ENCODE measurements at regions not wholly inside any gene's neighbourhood (a gene's known extent, or its start where the extent isn't known, plus 50 kb on each side); places are given as distances from the start of the nearest gene placed in this dataset.
"Not testable (repeated sequence)": the region's sequence is repeated elsewhere in the genome, so short reads cannot be mapped to it uniquely, and the experiment has no call there.

- intact Hi-C loops (cut with DNase I): no loop called here
- DNase-seq (no peak), ATAC-seq (ENCODE audit: poor library complexity) (peak; percentile 77)
Measured at GRCh38 chr4:62709618-62710252, 1509.6 kb downstream of the ADGRL3 start.

- intact Hi-C loops (cut with DNase I): no loop called here
- ATAC-seq (ENCODE audit: poor library complexity): no peak
Measured at GRCh38 chr4:62706423-62706822, 1506.3 kb downstream of the ADGRL3 start.

GRCh38 chr4:62683799-62684566 is 1483.9 kb downstream of the ADGRL3 start:
- ATAC-seq (ENCODE audit: poor library complexity) (no peak), DNase-seq (no peak)
- intact Hi-C loops (cut with DNase I): no loop called here

More at GRCh38 chr4:62706423-62706822, 1506.3 kb downstream of the ADGRL3 start:
- no peak for DNase-seq

- ATAC-seq (ENCODE audit: poor library complexity): no peak
- DNase-seq: no peak
Measured at GRCh38 chr4:62676962-62677361, 1476.8 kb downstream of the ADGRL3 start.

GRCh38 chr4:62670514-62670913 is 1470.4 kb downstream of the ADGRL3 start:
- DNase-seq (no peak), ATAC-seq (ENCODE audit: poor library complexity) (peak; percentile 95)
- intact Hi-C loops (cut with DNase I): no loop called here

More at GRCh38 chr4:62676962-62677361, 1476.8 kb downstream of the ADGRL3 start:
- intact Hi-C loops (cut with DNase I): no loop called here

- ATAC-seq (ENCODE audit: poor library complexity): no peak
- no peak for DNase-seq
- intact Hi-C loops (cut with DNase I): no loop called here
Measured at GRCh38 chr4:62661821-62662220, 1461.7 kb downstream of the ADGRL3 start.

GRCh38 chr4:62656006-62656405 is 1455.9 kb downstream of the ADGRL3 start:
- no peak for ATAC-seq (ENCODE audit: poor library complexity)
- intact Hi-C loops (cut with DNase I): no loop called here
- no peak for DNase-seq

- DNase-seq (no peak), ATAC-seq (ENCODE audit: poor library complexity) (peak; percentile 66)
Measured at GRCh38 chr4:62644372-62644771, 1444.2 kb downstream of the ADGRL3 start.

GRCh38 chr4:62640296-62640695 is 1440.2 kb downstream of the ADGRL3 start:
- intact Hi-C loops (cut with DNase I): no loop called here
- ATAC-seq (ENCODE audit: poor library complexity) (no peak), DNase-seq (no peak)

More at GRCh38 chr4:62644372-62644771, 1444.2 kb downstream of the ADGRL3 start:
- intact Hi-C loops (cut with DNase I): no loop called here

GRCh38 chr4:62627671-62628070 is 1427.5 kb downstream of the ADGRL3 start:
- DNase-seq (no peak), ATAC-seq (ENCODE audit: poor library complexity) (no peak)
- intact Hi-C loops (cut with DNase I): no loop called here

GRCh38 chr4:62627141-62627540 is 1427.0 kb downstream of the ADGRL3 start:
- intact Hi-C loops (cut with DNase I): no loop called here
- ATAC-seq (ENCODE audit: poor library complexity): no peak

GRCh38 chr4:62622089-62622488 is 1422.0 kb downstream of the ADGRL3 start:
- intact Hi-C loops (cut with DNase I): no loop called here
- ATAC-seq (ENCODE audit: poor library complexity) (no peak), DNase-seq (no peak)

More at GRCh38 chr4:62627141-62627540, 1427.0 kb downstream of the ADGRL3 start:
- no peak for DNase-seq

GRCh38 chr4:62619971-62620370 is 1419.8 kb downstream of the ADGRL3 start:
- no peak for ATAC-seq (ENCODE audit: poor library complexity)
- no peak for DNase-seq
- intact Hi-C loops (cut with DNase I): no loop called here

GRCh38 chr4:62618042-62618441 is 1417.9 kb downstream of the ADGRL3 start:
- intact Hi-C loops (cut with DNase I): no loop called here
- ATAC-seq (ENCODE audit: poor library complexity): no peak
- DNase-seq: no peak

- no peak for DNase-seq
- intact Hi-C loops (cut with DNase I): no loop called here
- no peak for ATAC-seq (ENCODE audit: poor library complexity)
Measured at GRCh38 chr4:62601737-62602136, 1401.6 kb downstream of the ADGRL3 start.

GRCh38 chr4:62595265-62595664 is 1395.1 kb downstream of the ADGRL3 start:
- intact Hi-C loops (cut with DNase I); ATAC-seq (ENCODE audit: poor library complexity): not testable (repeated sequence)
- DNase-seq: peak; percentile 45

- ATAC-seq (ENCODE audit: poor library complexity) (no peak), DNase-seq (no peak)
- intact Hi-C loops (cut with DNase I): no loop called here
Measured at GRCh38 chr4:62591756-62592155, 1391.6 kb downstream of the ADGRL3 start.

GRCh38 chr4:62588671-62589070 is 1388.5 kb downstream of the ADGRL3 start:
- ATAC-seq (ENCODE audit: poor library complexity) (no peak), DNase-seq (no peak)
- intact Hi-C loops (cut with DNase I): no loop called here

GRCh38 chr4:62571494-62571893 is 1371.4 kb downstream of the ADGRL3 start:
- no peak for ATAC-seq (ENCODE audit: poor library complexity)

GRCh38 chr4:62560858-62561257 is 1360.7 kb downstream of the ADGRL3 start:
- ATAC-seq (ENCODE audit: poor library complexity) (no peak), DNase-seq (no peak)
- intact Hi-C loops (cut with DNase I): no loop called here

More at GRCh38 chr4:62571494-62571893, 1371.4 kb downstream of the ADGRL3 start:
- intact Hi-C loops (cut with DNase I): no loop called here
- DNase-seq: no peak

All from Right ventricle myocardium superior (tissue), 1 donor.